ENCODE measurements at regions not wholly inside any gene's neighbourhood (a gene's known extent, or its start where the extent isn't known, plus 50 kb on each side); places are given as distances from the start of the nearest gene placed in this dataset.

DNA sequence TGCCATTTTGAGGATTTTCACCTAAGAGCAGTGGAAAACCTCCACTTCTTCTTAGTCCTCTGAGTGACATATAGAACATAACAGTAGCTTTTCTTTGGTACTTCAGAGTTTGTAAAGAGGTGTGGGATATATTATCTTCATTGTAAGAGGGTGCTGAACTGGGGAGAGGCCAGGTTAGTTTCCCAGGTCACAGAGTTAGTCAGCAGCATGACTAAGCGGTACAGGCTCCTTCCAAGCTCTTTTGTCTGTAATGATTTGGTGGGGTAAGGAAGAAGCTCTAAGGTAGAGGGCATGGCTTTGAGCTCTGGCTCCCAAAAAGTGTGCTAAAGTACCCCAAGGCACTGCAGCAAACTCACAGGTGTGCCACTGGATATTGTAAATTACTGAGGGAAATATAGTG, 325.0 kb upstream of the PLXNA2 start:
- Histone ChIP-seq H3K4me2 (ENCODE audit: insufficient read depth, low read length) (no peak overlapping the region), H3K79me2 (ENCODE audit: insufficient read depth, low read length) (no peaks in the 10 kb centered on the region), H3K36me3 (ENCODE audit: insufficient read depth, low read length) (no peaks in the 10 kb centered on the region), H3K27ac (ENCODE audit: low read length) (no peak overlapping the region), H2AFZ (ENCODE audit: low read depth, low read length) (no peak overlapping the region), H3K9ac (ENCODE audit: low read depth, low read length) (no peak overlapping the region), H3K4me1 (ENCODE audit: insufficient read depth, low read length) (no peaks in the 10 kb centered on the region), H4K20me1 (ENCODE audit: insufficient read depth, low read length) (no peaks in the 10 kb centered on the region), H3K27me3 (ENCODE audit: insufficient read depth, low read length, poor library complexity) (peaks cover 8% of the 10 kb centered on the region), H3K4me3 (ENCODE audit: low read depth in 1 of 2, low read length in 2 of 2) (no peak overlapping the region), H3K9me3 (ENCODE audit: insufficient read depth, low read length, severe bottlenecking) (no peaks in the 10 kb centered on the region)
- ATAC-seq (ENCODE audit: insufficient read depth, low read depth), result no peak
- TF ChIP-seq, protein P1, sequence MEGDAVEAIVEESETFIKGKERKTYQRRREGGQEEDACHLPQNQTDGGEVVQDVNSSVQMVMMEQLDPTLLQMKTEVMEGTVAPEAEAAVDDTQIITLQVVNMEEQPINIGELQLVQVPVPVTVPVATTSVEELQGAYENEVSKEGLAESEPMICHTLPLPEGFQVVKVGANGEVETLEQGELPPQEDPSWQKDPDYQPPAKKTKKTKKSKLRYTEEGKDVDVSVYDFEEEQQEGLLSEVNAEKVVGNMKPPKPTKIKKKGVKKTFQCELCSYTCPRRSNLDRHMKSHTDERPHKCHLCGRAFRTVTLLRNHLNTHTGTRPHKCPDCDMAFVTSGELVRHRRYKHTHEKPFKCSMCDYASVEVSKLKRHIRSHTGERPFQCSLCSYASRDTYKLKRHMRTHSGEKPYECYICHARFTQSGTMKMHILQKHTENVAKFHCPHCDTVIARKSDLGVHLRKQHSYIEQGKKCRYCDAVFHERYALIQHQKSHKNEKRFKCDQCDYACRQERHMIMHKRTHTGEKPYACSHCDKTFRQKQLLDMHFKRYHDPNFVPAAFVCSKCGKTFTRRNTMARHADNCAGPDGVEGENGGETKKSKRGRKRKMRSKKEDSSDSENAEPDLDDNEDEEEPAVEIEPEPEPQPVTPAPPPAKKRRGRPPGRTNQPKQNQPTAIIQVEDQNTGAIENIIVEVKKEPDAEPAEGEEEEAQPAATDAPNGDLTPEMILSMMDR (IDR thresholded peaks at IDR 0.05; ENCODE audit: borderline replicate concordance, extremely low read depth, low read length, poor library complexity, severe bottlenecking), result no peak
- no peak for TF ChIP-seq EZH2 (IDR thresholded peaks at IDR 0.05; ENCODE audit: borderline replicate concordance, low read depth, low read length, severe bottlenecking)
- DNase-seq, result no peak

- ATAC-seq (ENCODE audit: insufficient read depth, low read depth), result no peak
- H3K4me3 ChIP-seq (ENCODE audit: low read depth in 1 of 2, low read length in 2 of 2), result no peak overlapping the region
- no peaks in the 10 kb centered on the region for H4K20me1 ChIP-seq (ENCODE audit: insufficient read depth, low read length)
- H3K9ac ChIP-seq (ENCODE audit: low read depth, low read length), result no peak overlapping the region
- H3K27ac ChIP-seq (ENCODE audit: low read length), result no peak overlapping the region
- H3K79me2 ChIP-seq (ENCODE audit: insufficient read depth, low read length), result no peaks in the 10 kb centered on the region
- no peaks in the 10 kb centered on the region for H3K36me3 ChIP-seq (ENCODE audit: insufficient read depth, low read length)
- peaks cover 8% of the 10 kb centered on the region for H3K27me3 ChIP-seq (ENCODE audit: insufficient read depth, low read length, poor library complexity)
- no peak overlapping the region for H2AFZ ChIP-seq (ENCODE audit: low read depth, low read length)
- no peaks in the 10 kb centered on the region for H3K9me3 ChIP-seq (ENCODE audit: insufficient read depth, low read length, severe bottlenecking)
- no peak for DNase-seq
- no peak overlapping the region for H3K4me2 ChIP-seq (ENCODE audit: insufficient read depth, low read length)
- TF ChIP-seq, protein P1 (IDR thresholded peaks at IDR 0.05; ENCODE audit: borderline replicate concordance, extremely low read depth, low read length, poor library complexity, severe bottlenecking), result no peak
- TF ChIP-seq EZH2 (IDR thresholded peaks at IDR 0.05; ENCODE audit: borderline replicate concordance, low read depth, low read length, severe bottlenecking), result no peak
- H3K4me1 ChIP-seq (ENCODE audit: insufficient read depth, low read length), result no peaks in the 10 kb centered on the region
Observed at GRCh38 chr1:208570362-208570761, 326.2 kb upstream of the PLXNA2 start.

GRCh38 chr1:208576425-208576824, 332.2 kb upstream of the PLXNA2 start:
- TF ChIP-seq, protein P1 (IDR thresholded peaks at IDR 0.05; ENCODE audit: borderline replicate concordance, extremely low read depth, low read length, poor library complexity, severe bottlenecking), result no peak
- TF ChIP-seq EZH2 (IDR thresholded peaks at IDR 0.05; ENCODE audit: borderline replicate concordance, low read depth, low read length, severe bottlenecking), result no peak
- Histone ChIP-seq H3K4me1 (ENCODE audit: insufficient read depth, low read length) (no peaks in the 10 kb centered on the region), H3K4me2 (ENCODE audit: insufficient read depth, low read length) (no peak overlapping the region), H3K9me3 (ENCODE audit: insufficient read depth, low read length, severe bottlenecking) (no peaks in the 10 kb centered on the region), H3K27ac (ENCODE audit: low read length) (no peak overlapping the region), H3K36me3 (ENCODE audit: insufficient read depth, low read length) (no peaks in the 10 kb centered on the region), H3K4me3 (ENCODE audit: low read depth in 1 of 2, low read length in 2 of 2) (no peak overlapping the region), H3K9ac (ENCODE audit: low read depth, low read length) (no peak overlapping the region), H3K27me3 (ENCODE audit: insufficient read depth, low read length, poor library complexity) (peaks cover 5% of the 10 kb centered on the region), H3K79me2 (ENCODE audit: insufficient read depth, low read length) (no peaks in the 10 kb centered on the region), H4K20me1 (ENCODE audit: insufficient read depth, low read length) (no peaks in the 10 kb centered on the region), H2AFZ (ENCODE audit: low read depth, low read length) (no peak overlapping the region)
- ATAC-seq (ENCODE audit: insufficient read depth, low read depth), result no peak
- no peak for DNase-seq

GRCh38 chr1:208577381-208577905, 333.3 kb upstream of the PLXNA2 start:
- no peak overlapping the region for H3K4me2 ChIP-seq (ENCODE audit: insufficient read depth, low read length)
- ATAC-seq (ENCODE audit: insufficient read depth, low read depth) (no peak), DNase-seq (no peak)
- H3K9me3 ChIP-seq (ENCODE audit: insufficient read depth, low read length, severe bottlenecking), result no peaks in the 10 kb centered on the region
- H3K4me3 ChIP-seq (ENCODE audit: low read depth in 1 of 2, low read length in 2 of 2), result no peak overlapping the region
- H4K20me1 ChIP-seq (ENCODE audit: insufficient read depth, low read length), result no peaks in the 10 kb centered on the region
- TF ChIP-seq, protein P1 (IDR thresholded peaks at IDR 0.05; ENCODE audit: borderline replicate concordance, extremely low read depth, low read length, poor library complexity, severe bottlenecking), result no peak
- no peak for TF ChIP-seq EZH2 (IDR thresholded peaks at IDR 0.05; ENCODE audit: borderline replicate concordance, low read depth, low read length, severe bottlenecking)
- H3K36me3 ChIP-seq (ENCODE audit: insufficient read depth, low read length), result no peaks in the 10 kb centered on the region
- no peak overlapping the region for H3K27ac ChIP-seq (ENCODE audit: low read length)
- no peaks in the 10 kb centered on the region for H3K4me1 ChIP-seq (ENCODE audit: insufficient read depth, low read length)
- H2AFZ ChIP-seq (ENCODE audit: low read depth, low read length), result no peak overlapping the region
- peaks cover 10% of the 10 kb centered on the region for H3K27me3 ChIP-seq (ENCODE audit: insufficient read depth, low read length, poor library complexity)
- no peak overlapping the region for H3K9ac ChIP-seq (ENCODE audit: low read depth, low read length)
- no peaks in the 10 kb centered on the region for H3K79me2 ChIP-seq (ENCODE audit: insufficient read depth, low read length)

Data from DND-41 (cell line).